ENCODE measurements at regions not wholly inside any gene's neighbourhood (a gene's known extent, or its start where the extent isn't known, plus 50 kb on each side); places are given as distances from the start of the nearest gene placed in this dataset.

GRCh38 chr17:70533427-70533826, 364.1 kb downstream of the KCNJ2 start:
- no peak for DNase-seq
- CTCF ChIA-PET = no interaction called here
- no peaks in the 10 kb centered on the region for H3K36me3 Mint-ChIP-seq (ENCODE audit: insufficient read depth, unreplicated experiment)
- no peak for TF ChIP-seq CTCF (IDR thresholded peaks at IDR 0.05; ENCODE audit: unreplicated experiment)
- no peaks in the 10 kb centered on the region for H3K4me1 Mint-ChIP-seq (ENCODE audit: low read depth, unreplicated experiment)
- peaks cover 10% of the 10 kb centered on the region for H3K9me3 Mint-ChIP-seq (ENCODE audit: low read depth, unreplicated experiment)
- no TSS peak for BruUV-seq (replicated peaks)
- H3K4me3 Mint-ChIP-seq (ENCODE audit: low read depth, unreplicated experiment) = no peak overlapping the region
- intact Hi-C loops (cut with micrococcal nuclease; ENCODE audit: unreplicated experiment) = no loop called here
- H3K27me3 Mint-ChIP-seq (ENCODE audit: unreplicated experiment) = no peaks in the 10 kb centered on the region
- no peak overlapping the region for H3K27ac Mint-ChIP-seq (ENCODE audit: unreplicated experiment)

- DNase-seq = no peak
- Mint-ChIP-seq H3K4me3 (ENCODE audit: low read depth, unreplicated experiment) (no peak overlapping the region), H3K27ac (ENCODE audit: unreplicated experiment) (no peak overlapping the region), H3K9me3 (ENCODE audit: low read depth, unreplicated experiment) (peaks cover 13% of the 10 kb centered on the region), H3K36me3 (ENCODE audit: insufficient read depth, unreplicated experiment) (no peaks in the 10 kb centered on the region), H3K27me3 (ENCODE audit: unreplicated experiment) (no peaks in the 10 kb centered on the region), H3K4me1 (ENCODE audit: low read depth, unreplicated experiment) (no peaks in the 10 kb centered on the region)
- CTCF ChIA-PET = interaction anchor here (0.9 kb wide), 1 partner anchor 1132 kb away, joined by 4 read pairs; no protein-coding TSS in a partner anchor
- TF ChIP-seq CTCF (IDR thresholded peaks at IDR 0.05; ENCODE audit: unreplicated experiment) = no peak
- no TSS peak for BruUV-seq (replicated peaks)
- intact Hi-C loops (cut with micrococcal nuclease; ENCODE audit: unreplicated experiment) = no loop called here
Measured at GRCh38 chr17:70535986-70536385, 366.7 kb downstream of the KCNJ2 start.

GRCh38 chr17:70539132-70539924, 370.0 kb downstream of the KCNJ2 start:
- no TSS peak for BruUV-seq (replicated peaks)
- peaks cover 8% of the 10 kb centered on the region for H3K9me3 Mint-ChIP-seq (ENCODE audit: low read depth, unreplicated experiment)
- TF ChIP-seq CTCF (IDR thresholded peaks at IDR 0.05; ENCODE audit: unreplicated experiment) = no peak
- no peak overlapping the region for H3K27ac Mint-ChIP-seq (ENCODE audit: unreplicated experiment)
- intact Hi-C loops (cut with micrococcal nuclease; ENCODE audit: unreplicated experiment) = no loop called here
- no peaks in the 10 kb centered on the region for H3K27me3 Mint-ChIP-seq (ENCODE audit: unreplicated experiment)
- CTCF ChIA-PET = no interaction called here
- H3K4me3 Mint-ChIP-seq (ENCODE audit: low read depth, unreplicated experiment) = no peak overlapping the region
- H3K36me3 Mint-ChIP-seq (ENCODE audit: insufficient read depth, unreplicated experiment) = no peaks in the 10 kb centered on the region
- DNase-seq = no peak
- no peaks in the 10 kb centered on the region for H3K4me1 Mint-ChIP-seq (ENCODE audit: low read depth, unreplicated experiment)

- no peak for TF ChIP-seq CTCF (IDR thresholded peaks at IDR 0.05; ENCODE audit: unreplicated experiment)
- H3K27me3 Mint-ChIP-seq (ENCODE audit: unreplicated experiment) = no peaks in the 10 kb centered on the region
- CTCF ChIA-PET = no interaction called here
- no peak overlapping the region for H3K4me3 Mint-ChIP-seq (ENCODE audit: low read depth, unreplicated experiment)
- no peak overlapping the region for H3K27ac Mint-ChIP-seq (ENCODE audit: unreplicated experiment)
- no peaks in the 10 kb centered on the region for H3K4me1 Mint-ChIP-seq (ENCODE audit: low read depth, unreplicated experiment)
- intact Hi-C loops (cut with micrococcal nuclease; ENCODE audit: unreplicated experiment) = no loop called here
- H3K9me3 Mint-ChIP-seq (ENCODE audit: low read depth, unreplicated experiment) = peaks cover 3% of the 10 kb centered on the region
- BruUV-seq (replicated peaks) = no TSS peak
- H3K36me3 Mint-ChIP-seq (ENCODE audit: insufficient read depth, unreplicated experiment) = no peaks in the 10 kb centered on the region
- DNase-seq = no peak
Measured at GRCh38 chr17:70542876-70543275, 373.5 kb downstream of the KCNJ2 start.
